CD4-positive, alpha-beta T cell (primary cell): ENCODE measurements at regions not wholly inside any gene's neighbourhood (a gene's known extent, or its start where the extent isn't known, plus 50 kb on each side); places are given as distances from the start of the nearest gene placed in this dataset.

ENCODE experiments used
- ATAC-seq: fragments of 200-7000 bp; cut with Tn5 transposase; one replicate; pipeline ENCODE4 v1.10.0; 2022; ENCODE audit warnings: mild to moderate bottlenecking; ENCODE audit not compliant: poor library complexity
- CTCF ChIA-PET: fragments of 350-600 bp; sonication (Branson Sonifier 250); formaldehyde crosslinking; loops from one replicate; lab custom pipeline; 2021; ENCODE audit warnings: antibody characterized with exemption, inconsistent platforms; lab: Charles Lee
- POLR2A ChIA-PET: fragments of 350-600 bp; sonication (Branson Sonifier 250); formaldehyde crosslinking; loops from one replicate; lab custom pipeline; 2021; ENCODE audit warnings: antibody characterized with exemption, inconsistent platforms; lab: Charles Lee
- DNase-seq, 14 experiments: peaks; one replicate each; pipeline ENCODE4 v3.0.0-alpha.2; 2013 to 2020; ENCODE audit warnings: mixed read lengths in 2 of 14
- H3K27ac ChIP-seq, 2 donors: one replicate each; pipeline versions ENCODE4 v1.5.1 to v1.7.0; 2013; ENCODE audit warnings: low read length in 2 of 2, low read depth in 1 of 2, mild to moderate bottlenecking in 1 of 2
- H3K27me3 ChIP-seq, 2 experiments: 1 replicate in 1 of 2; 2 replicates in 1 of 2; pipeline versions ENCODE4 v1.6.1 to v1.7.0; 2013; ENCODE audit warnings: low read length in 2 of 2, control low read depth in 1 of 2, mild to moderate bottlenecking in 1 of 2, moderate library complexity in 1 of 2; ENCODE audit not compliant: insufficient read depth in 2 of 2, control insufficient read depth in 1 of 2
- H3K36me3 ChIP-seq: one replicate; pipeline ENCODE4 v1.6.1; 2013; ENCODE audit warnings: low read length, control low read depth; ENCODE audit not compliant: insufficient read depth
- H3K4me1 ChIP-seq: one replicate; pipeline ENCODE4 v1.6.1; 2013; ENCODE audit warnings: low read length, control low read depth; ENCODE audit not compliant: insufficient read depth
- H3K4me3 ChIP-seq: one replicate; pipeline ENCODE4 v1.5.1; 2013; ENCODE audit warnings: mild to moderate bottlenecking, low read length, moderate library complexity
- H3K9me3 ChIP-seq, 2 experiments: 1 replicate in 1 of 2; 2 replicates in 1 of 2; pipeline versions ENCODE4 v1.6.1 to v1.7.0; 2013; ENCODE audit warnings: low read length in 2 of 2, mild to moderate bottlenecking in 2 of 2, control low read depth in 1 of 2, moderate library complexity in 1 of 2; ENCODE audit not compliant: control insufficient read depth in 1 of 2, insufficient read depth in 1 of 2
- H3K27ac Mint-ChIP-seq: one replicate; pipeline ENCODE4 v1.8.0; 2020; ENCODE audit warnings: mixed read lengths
- H3K27me3 Mint-ChIP-seq: one replicate; pipeline ENCODE4 v1.8.0; 2021; ENCODE audit warnings: mixed read lengths
- H3K36me3 Mint-ChIP-seq: one replicate; pipeline ENCODE4 v1.8.0; 2021; ENCODE audit warnings: low read depth, mixed read lengths
- H3K4me1 Mint-ChIP-seq: one replicate; pipeline ENCODE4 v1.8.0; 2021; ENCODE audit warnings: low read depth, mixed read lengths
- H3K4me3 Mint-ChIP-seq: one replicate; pipeline ENCODE4 v1.8.0; 2020; ENCODE audit warnings: mild to moderate bottlenecking, mixed read lengths
- H3K9me3 Mint-ChIP-seq: one replicate; pipeline ENCODE4 v1.8.0; 2020; ENCODE audit warnings: mixed read lengths
- CTCF ChIP-seq: fragments of 200-600 bp; IDR thresholded peaks from one replicate; pipeline ENCODE4 v1.8.0; 2022; ENCODE audit warnings: antibody characterized with exemption, mild to moderate bottlenecking
- intact Hi-C, 2 experiments: fragments of 100-400 bp; cut with DNase I in 1 of 2; cut with micrococcal nuclease in 1 of 2; formaldehyde crosslinking; loops; one replicate each; pipeline versions ENCODE4 v1.15.1 to v1.9.0; 2023 to 2025; cut with DNase I, micrococcal nuclease

GRCh38 chr5:166027582-166027981 is 2263.9 kb upstream of the WWC1 start:
- no peak overlapping the region for H3K27ac ChIP-seq
- DNase-seq (no peak), ATAC-seq (no peak)
- Mint-ChIP-seq H3K27me3 (no peaks in the 10 kb centered on the region), H3K36me3 (no peaks in the 10 kb centered on the region), H3K4me3 (no peak overlapping the region), H3K9me3 (peaks cover 5% of the 10 kb centered on the region), H3K4me1 (no peaks in the 10 kb centered on the region), H3K27ac (no peak overlapping the region)
- POLR2A ChIA-PET = no interaction called here
- CTCF ChIA-PET = no interaction called here
- H3K27me3 ChIP-seq = no peaks in the 10 kb centered on the region
- H3K4me3 ChIP-seq = no peak overlapping the region
- no peaks in the 10 kb centered on the region for H3K36me3 ChIP-seq
- TF ChIP-seq CTCF = no peak
- H3K9me3 ChIP-seq = peaks cover 0 to 5% of the 10 kb centered on the region in 2 experiments
- intact Hi-C loops = no loop called here
- H3K4me1 ChIP-seq = no peaks in the 10 kb centered on the region

GRCh38 chr5:166031926-166032325 is 2259.5 kb upstream of the WWC1 start:
- no peaks in the 10 kb centered on the region for H3K36me3 Mint-ChIP-seq
- H3K27ac Mint-ChIP-seq = no peak overlapping the region
- H3K9me3 Mint-ChIP-seq = peaks cover 10% of the 10 kb centered on the region
- no peaks in the 10 kb centered on the region for H3K4me1 Mint-ChIP-seq
- TF ChIP-seq CTCF = no peak
- no peaks in the 10 kb centered on the region for H3K36me3 ChIP-seq
- peaks cover 0 to 3% of the 10 kb centered on the region in 2 experiments for H3K9me3 ChIP-seq
- no peak for ATAC-seq
- DNase-seq = no peak
- CTCF ChIA-PET = no interaction called here
- no peaks in the 10 kb centered on the region for H3K4me1 ChIP-seq
- H3K4me3 Mint-ChIP-seq = no peak overlapping the region
- H3K27me3 ChIP-seq = no peaks in the 10 kb centered on the region
- POLR2A ChIA-PET = no interaction called here
- no peak overlapping the region for H3K27ac ChIP-seq
- no peaks in the 10 kb centered on the region for H3K27me3 Mint-ChIP-seq
- H3K4me3 ChIP-seq = no peak overlapping the region
- intact Hi-C loops = no loop called here

- Histone ChIP-seq H3K27ac (no peak overlapping the region), H3K4me1 (no peaks in the 10 kb centered on the region), H3K36me3 (no peaks in the 10 kb centered on the region), H3K4me3 (no peak overlapping the region), H3K9me3 (peaks cover 0 to 3% of the 10 kb centered on the region in 2 experiments), H3K27me3 (no peaks in the 10 kb centered on the region)
- Mint-ChIP-seq H3K36me3 (no peaks in the 10 kb centered on the region), H3K4me3 (no peak overlapping the region), H3K9me3 (peaks cover 12% of the 10 kb centered on the region), H3K27ac (no peak overlapping the region), H3K27me3 (no peaks in the 10 kb centered on the region), H3K4me1 (no peaks in the 10 kb centered on the region)
- no peak for TF ChIP-seq CTCF
- no peak for ATAC-seq
- POLR2A ChIA-PET = no interaction called here
- CTCF ChIA-PET = no interaction called here
- intact Hi-C loops = no loop called here
- no peak for DNase-seq
These were observed 2258.8 kb upstream of the WWC1 start for GRCh38 chr5:166032601-166033000.
